ENCODE measurements at regions not wholly inside any gene's neighbourhood (a gene's known extent, or its start where the extent isn't known, plus 50 kb on each side); places are given as distances from the start of the nearest gene placed in this dataset.

- H3K36me3 ChIP-seq (ENCODE audit: insufficient read depth), result no peaks in the 10 kb centered on the region
- no peaks in the 10 kb centered on the region for H3K79me2 ChIP-seq (ENCODE audit: insufficient read depth, low read depth)
- H4K20me1 ChIP-seq (ENCODE audit: insufficient read depth), result no peaks in the 10 kb centered on the region
- H3K4me1 ChIP-seq (ENCODE audit: low read depth, poor library complexity, severe bottlenecking), result peaks cover 11% of the 10 kb centered on the region
- H3K27ac ChIP-seq, result no peak overlapping the region
- no peaks in the 10 kb centered on the region for H3K27me3 ChIP-seq (ENCODE audit: insufficient read depth, low read depth)
- H3K4me2 ChIP-seq, result no peak overlapping the region
- H2AFZ ChIP-seq (ENCODE audit: low read depth), result no peak overlapping the region
- H3K9ac ChIP-seq, result no peak overlapping the region
- no peak overlapping the region for H3K4me3 ChIP-seq (IDR thresholded peaks at IDR 0.05; ENCODE audit: insufficient read depth, low read depth, low read length)
- no peak for TF ChIP-seq CTCF (conservative IDR thresholded peaks at IDR 0.05; ENCODE audit: low read depth, low read length)
Observed at GRCh38 chr13:83340170-83340569, 542.1 kb downstream of the SLITRK1 start.

GRCh38 chr13:83333614-83334388 is 548.5 kb downstream of the SLITRK1 start:
- H3K4me1 ChIP-seq (ENCODE audit: low read depth, poor library complexity, severe bottlenecking), result no peaks in the 10 kb centered on the region
- H4K20me1 ChIP-seq (ENCODE audit: insufficient read depth), result no peaks in the 10 kb centered on the region
- no peak overlapping the region for H3K4me3 ChIP-seq (IDR thresholded peaks at IDR 0.05; ENCODE audit: insufficient read depth, low read depth, low read length)
- no peak overlapping the region for H2AFZ ChIP-seq (ENCODE audit: low read depth)
- no peaks in the 10 kb centered on the region for H3K79me2 ChIP-seq (ENCODE audit: insufficient read depth, low read depth)
- TF ChIP-seq CTCF (conservative IDR thresholded peaks at IDR 0.05; ENCODE audit: low read depth, low read length), result no peak
- H3K36me3 ChIP-seq (ENCODE audit: insufficient read depth), result no peaks in the 10 kb centered on the region
- no peak overlapping the region for H3K9ac ChIP-seq
- no peaks in the 10 kb centered on the region for H3K27me3 ChIP-seq (ENCODE audit: insufficient read depth, low read depth)
- no peak overlapping the region for H3K27ac ChIP-seq
- H3K4me2 ChIP-seq, result no peak overlapping the region

- no peaks in the 10 kb centered on the region for H3K79me2 ChIP-seq (ENCODE audit: insufficient read depth, low read depth)
- TF ChIP-seq CTCF (conservative IDR thresholded peaks at IDR 0.05; ENCODE audit: low read depth, low read length), result no peak
- no peaks in the 10 kb centered on the region for H4K20me1 ChIP-seq (ENCODE audit: insufficient read depth)
- no peak overlapping the region for H3K9ac ChIP-seq
- no peaks in the 10 kb centered on the region for H3K36me3 ChIP-seq (ENCODE audit: insufficient read depth)
- no peak overlapping the region for H3K4me3 ChIP-seq (IDR thresholded peaks at IDR 0.05; ENCODE audit: insufficient read depth, low read depth, low read length)
- H2AFZ ChIP-seq (ENCODE audit: low read depth), result no peak overlapping the region
- H3K27ac ChIP-seq, result no peak overlapping the region
- H3K27me3 ChIP-seq (ENCODE audit: insufficient read depth, low read depth), result no peaks in the 10 kb centered on the region
- no peak overlapping the region for H3K4me2 ChIP-seq
- no peaks in the 10 kb centered on the region for H3K4me1 ChIP-seq (ENCODE audit: low read depth, poor library complexity, severe bottlenecking)
Observed at GRCh38 chr13:83332751-83333150, 549.5 kb downstream of the SLITRK1 start.

- Histone ChIP-seq H3K27me3 (ENCODE audit: insufficient read depth, low read depth) (no peaks in the 10 kb centered on the region), H2AFZ (ENCODE audit: low read depth) (no peak overlapping the region), H3K4me2 (no peak overlapping the region), H3K27ac (no peak overlapping the region), H3K4me3 (IDR thresholded peaks at IDR 0.05; ENCODE audit: insufficient read depth, low read depth, low read length) (no peak overlapping the region), H3K36me3 (ENCODE audit: insufficient read depth) (no peaks in the 10 kb centered on the region), H3K4me1 (ENCODE audit: low read depth, poor library complexity, severe bottlenecking) (no peaks in the 10 kb centered on the region), H3K79me2 (ENCODE audit: insufficient read depth, low read depth) (no peaks in the 10 kb centered on the region), H4K20me1 (ENCODE audit: insufficient read depth) (no peaks in the 10 kb centered on the region), H3K9ac (no peak overlapping the region)
- TF ChIP-seq CTCF (conservative IDR thresholded peaks at IDR 0.05; ENCODE audit: low read depth, low read length), result no peak
Observed at GRCh38 chr13:83327091-83327490, 555.2 kb downstream of the SLITRK1 start.

Data from KMS-11 (cell line).